Activated T-helper 17 cell treated with anti-CD3 and anti-CD28 coated beads, Interleukin-2, amount 50 U/mL, for 72 hours (primary cell): ENCODE measurements at regions not wholly inside any gene's neighbourhood (a gene's known extent, or its start where the extent isn't known, plus 50 kb on each side); places are given as distances from the start of the nearest gene placed in this dataset.

Experiments
- ATAC-seq: fragments of 150-1000 bp; cut with Tn5 transposase; replicated peaks from 2 replicates; pipeline ENCODE4 v1.10.0; 2021; ENCODE audit warnings: mild to moderate bottlenecking, moderate library complexity
- H3K27ac Mint-ChIP-seq: one replicate; pipeline ENCODE4 v1.8.0; 2022; ENCODE audit warnings: mixed read lengths
- H3K27me3 Mint-ChIP-seq: one replicate; pipeline ENCODE4 v1.8.0; 2022; ENCODE audit warnings: mixed read lengths
- H3K36me3 Mint-ChIP-seq: one replicate; pipeline ENCODE4 v1.8.0; 2022; ENCODE audit warnings: low read depth, mild to moderate bottlenecking, mixed read lengths
- H3K4me1 Mint-ChIP-seq: one replicate; pipeline ENCODE4 v1.8.0; 2022; ENCODE audit warnings: mixed read lengths
- H3K4me3 Mint-ChIP-seq: one replicate; pipeline ENCODE4 v1.8.0; 2022; ENCODE audit warnings: mild to moderate bottlenecking, mixed read lengths
- H3K9me3 Mint-ChIP-seq: one replicate; pipeline ENCODE4 v1.8.0; 2022; ENCODE audit warnings: mixed read lengths

- no peaks in the 10 kb centered on the region for H3K9me3 Mint-ChIP-seq
- H3K36me3 Mint-ChIP-seq, result no peaks in the 10 kb centered on the region
- no peaks in the 10 kb centered on the region for H3K4me1 Mint-ChIP-seq
- no peaks in the 10 kb centered on the region for H3K27me3 Mint-ChIP-seq
- no peak overlapping the region for H3K4me3 Mint-ChIP-seq
- ATAC-seq, result no peak
- no peak overlapping the region for H3K27ac Mint-ChIP-seq
These were observed 311.0 kb downstream of the GABRB2 start for GRCh38 chr5:161235569-161235968.

- Mint-ChIP-seq H3K4me1 (no peaks in the 10 kb centered on the region), H3K4me3 (no peak overlapping the region), H3K27me3 (no peaks in the 10 kb centered on the region), H3K27ac (no peak overlapping the region), H3K36me3 (no peaks in the 10 kb centered on the region), H3K9me3 (no peaks in the 10 kb centered on the region)
- ATAC-seq, result no peak
These were observed 313.0 kb downstream of the GABRB2 start for GRCh38 chr5:161233553-161233952.

GRCh38 chr5:161230221-161230620 lies 316.3 kb downstream of the GABRB2 start:
- Mint-ChIP-seq H3K9me3 (peaks cover 4% of the 10 kb centered on the region), H3K27me3 (no peaks in the 10 kb centered on the region), H3K27ac (no peak overlapping the region), H3K36me3 (no peaks in the 10 kb centered on the region), H3K4me1 (no peaks in the 10 kb centered on the region), H3K4me3 (no peak overlapping the region)
- ATAC-seq, result no peak

GRCh38 chr5:161219816-161220215 lies 326.7 kb downstream of the GABRB2 start:
- H3K4me1 Mint-ChIP-seq, result no peaks in the 10 kb centered on the region

GRCh38 chr5:161216877-161217276 lies 329.6 kb downstream of the GABRB2 start:
- Mint-ChIP-seq H3K27me3 (no peaks in the 10 kb centered on the region), H3K36me3 (no peaks in the 10 kb centered on the region), H3K4me1 (no peaks in the 10 kb centered on the region), H3K9me3 (peaks cover 7% of the 10 kb centered on the region), H3K27ac (no peak overlapping the region), H3K4me3 (no peak overlapping the region)
- ATAC-seq, result no peak

More at GRCh38 chr5:161219816-161220215, 326.7 kb downstream of the GABRB2 start:
- Mint-ChIP-seq H3K27me3 (no peaks in the 10 kb centered on the region), H3K27ac (no peak overlapping the region), H3K36me3 (no peaks in the 10 kb centered on the region), H3K4me3 (no peak overlapping the region), H3K9me3 (peaks cover 3% of the 10 kb centered on the region)
- no peak for ATAC-seq

GRCh38 chr5:161212123-161212712 lies 334.3 kb downstream of the GABRB2 start:
- peaks cover 4% of the 10 kb centered on the region for H3K9me3 Mint-ChIP-seq
- H3K36me3 Mint-ChIP-seq, result no peaks in the 10 kb centered on the region
- ATAC-seq, result no peak
- H3K4me1 Mint-ChIP-seq, result no peaks in the 10 kb centered on the region
- no peak overlapping the region for H3K4me3 Mint-ChIP-seq
- H3K27ac Mint-ChIP-seq, result no peak overlapping the region
- no peaks in the 10 kb centered on the region for H3K27me3 Mint-ChIP-seq

- Mint-ChIP-seq H3K27me3 (no peaks in the 10 kb centered on the region), H3K27ac (no peak overlapping the region), H3K36me3 (no peaks in the 10 kb centered on the region), H3K9me3 (peaks cover 9% of the 10 kb centered on the region), H3K4me3 (no peak overlapping the region), H3K4me1 (no peaks in the 10 kb centered on the region)
- no peak for ATAC-seq
These were observed 345.0 kb downstream of the GABRB2 start for GRCh38 chr5:161201558-161201957.

GRCh38 chr5:161190778-161191177 lies 338.8 kb upstream of the ATP10B start:
- Mint-ChIP-seq H3K27me3 (no peaks in the 10 kb centered on the region), H3K9me3 (peaks cover 7% of the 10 kb centered on the region), H3K4me3 (no peak overlapping the region), H3K36me3 (no peaks in the 10 kb centered on the region), H3K27ac (no peak overlapping the region), H3K4me1 (no peaks in the 10 kb centered on the region)
- ATAC-seq, result no peak

- Mint-ChIP-seq H3K27me3 (no peaks in the 10 kb centered on the region), H3K4me3 (no peak overlapping the region), H3K27ac (no peak overlapping the region), H3K9me3 (peaks cover 3% of the 10 kb centered on the region), H3K4me1 (no peaks in the 10 kb centered on the region), H3K36me3 (no peaks in the 10 kb centered on the region)
- ATAC-seq, result no peak
These were observed 338.1 kb upstream of the ATP10B start for GRCh38 chr5:161190086-161190485.

GRCh38 chr5:161189452-161189851 lies 337.4 kb upstream of the ATP10B start:
- H3K27ac Mint-ChIP-seq, result no peak overlapping the region
- H3K36me3 Mint-ChIP-seq, result no peaks in the 10 kb centered on the region
- no peaks in the 10 kb centered on the region for H3K4me1 Mint-ChIP-seq
- H3K4me3 Mint-ChIP-seq, result no peak overlapping the region
- peaks cover 3% of the 10 kb centered on the region for H3K9me3 Mint-ChIP-seq
- no peak for ATAC-seq
- H3K27me3 Mint-ChIP-seq, result no peaks in the 10 kb centered on the region

- ATAC-seq, result no peak
- H3K27me3 Mint-ChIP-seq, result peaks cover 4% of the 10 kb centered on the region
- H3K9me3 Mint-ChIP-seq, result no peaks in the 10 kb centered on the region
- no peak overlapping the region for H3K27ac Mint-ChIP-seq
- H3K4me3 Mint-ChIP-seq, result no peak overlapping the region
- H3K4me1 Mint-ChIP-seq, result no peaks in the 10 kb centered on the region
- H3K36me3 Mint-ChIP-seq, result no peaks in the 10 kb centered on the region
These were observed 331.5 kb upstream of the ATP10B start for GRCh38 chr5:161183559-161183958.

GRCh38 chr5:161176221-161176620 lies 324.2 kb upstream of the ATP10B start:
- no peaks in the 10 kb centered on the region for H3K9me3 Mint-ChIP-seq
- ATAC-seq, result no peak
- no peaks in the 10 kb centered on the region for H3K36me3 Mint-ChIP-seq
- H3K27me3 Mint-ChIP-seq, result peaks cover 4% of the 10 kb centered on the region
- no peak overlapping the region for H3K4me3 Mint-ChIP-seq
- H3K27ac Mint-ChIP-seq, result no peak overlapping the region
- H3K4me1 Mint-ChIP-seq, result no peaks in the 10 kb centered on the region

GRCh38 chr5:161169776-161170175 lies 317.8 kb upstream of the ATP10B start:
- no peak for ATAC-seq
- H3K4me1 Mint-ChIP-seq, result no peaks in the 10 kb centered on the region
- H3K4me3 Mint-ChIP-seq, result no peak overlapping the region
- no peaks in the 10 kb centered on the region for H3K9me3 Mint-ChIP-seq
- H3K27ac Mint-ChIP-seq, result no peak overlapping the region
- no peaks in the 10 kb centered on the region for H3K36me3 Mint-ChIP-seq
- H3K27me3 Mint-ChIP-seq, result no peaks in the 10 kb centered on the region

- ATAC-seq, result no peak
- Mint-ChIP-seq H3K27me3 (no peaks in the 10 kb centered on the region), H3K36me3 (no peaks in the 10 kb centered on the region), H3K4me3 (no peak overlapping the region), H3K9me3 (no peaks in the 10 kb centered on the region), H3K4me1 (no peaks in the 10 kb centered on the region), H3K27ac (no peak overlapping the region)
These were observed 315.2 kb upstream of the ATP10B start for GRCh38 chr5:161167016-161167767.

- no peak overlapping the region for H3K4me3 Mint-ChIP-seq
- no peaks in the 10 kb centered on the region for H3K4me1 Mint-ChIP-seq
- no peak overlapping the region for H3K27ac Mint-ChIP-seq
- no peaks in the 10 kb centered on the region for H3K9me3 Mint-ChIP-seq
- ATAC-seq, result no peak
- H3K27me3 Mint-ChIP-seq, result no peaks in the 10 kb centered on the region
- no peaks in the 10 kb centered on the region for H3K36me3 Mint-ChIP-seq
These were observed 314.1 kb upstream of the ATP10B start for GRCh38 chr5:161165998-161166660.
